NCI-H69 (cell line): ENCODE measurements at regions not wholly inside any gene's neighbourhood (a gene's known extent, or its start where the extent isn't known, plus 50 kb on each side); places are given as distances from the start of the nearest gene placed in this dataset.
A peak's percentile ranks its signal among the peaks of the same experiment; 100 is the strongest.
"Not testable (repeated sequence)": the region's sequence is repeated elsewhere in the genome, so short reads cannot be mapped to it uniquely, and the experiment has no call there.

ENCODE experiments used
- DNase-seq: peaks from one replicate; lab custom pipeline; 2025; lab: John Stamatoyannopoulos, UW

GRCh38 chr10:47166808-47167581, 133.0 kb upstream of the GDF10 start:
- DNase-seq: not testable (repeated sequence)

- DNase-seq: no peak
Observed at GRCh38 chr10:47167591-47167990, 132.4 kb upstream of the GDF10 start.

GRCh38 chr10:47169581-47169980, 130.4 kb upstream of the GDF10 start:
- no peak for DNase-seq

GRCh38 chr10:47173929-47174442, 126.0 kb upstream of the GDF10 start:
- DNase-seq: no peak

GRCh38 chr10:47175181-47176123, 124.5 kb upstream of the GDF10 start:
- DNase-seq: no peak

- DNase-seq: no peak
Observed at GRCh38 chr10:47176206-47176902, 123.6 kb upstream of the GDF10 start.

- no peak for DNase-seq
Observed at GRCh38 chr10:47176903-47177868, 122.8 kb upstream of the GDF10 start.

- no peak for DNase-seq
Observed at GRCh38 chr10:47178537-47179290, 121.3 kb upstream of the GDF10 start.

GRCh38 chr10:47179291-47179647, 120.7 kb upstream of the GDF10 start:
- DNase-seq: no peak

- DNase-seq: peak; percentile 1
Observed at GRCh38 chr10:47181052-47181849, 118.7 kb upstream of the GDF10 start.

- DNase-seq: no peak
Observed at GRCh38 chr10:47182934-47183703, 116.9 kb upstream of the GDF10 start.

GRCh38 chr10:47183704-47184041, 116.3 kb upstream of the GDF10 start:
- no peak for DNase-seq

- DNase-seq: no peak
Observed at GRCh38 chr10:47184273-47184672, 115.7 kb upstream of the GDF10 start.

- no peak for DNase-seq
Observed at GRCh38 chr10:47184724-47185330, 115.2 kb upstream of the GDF10 start.

GRCh38 chr10:47186941-47187340, 113.1 kb upstream of the GDF10 start:
- no peak for DNase-seq

- DNase-seq: no peak
Observed at GRCh38 chr10:47187592-47187991, 112.4 kb upstream of the GDF10 start.

GRCh38 chr10:47188156-47188555, 111.8 kb upstream of the GDF10 start:
- no peak for DNase-seq

GRCh38 chr10:47189802-47190201, 110.2 kb upstream of the GDF10 start:
- DNase-seq: peak; percentile 0
